Omental fat pad (tissue), 3 donors: ENCODE measurements at regions not wholly inside any gene's neighbourhood (a gene's known extent, or its start where the extent isn't known, plus 50 kb on each side); places are given as distances from the start of the nearest gene placed in this dataset.
"Not testable (repeated sequence)": the region's sequence is repeated elsewhere in the genome, so short reads cannot be mapped to it uniquely, and the experiment has no call there.

Source experiments
- ATAC-seq: fragments of 150-250 bp; one replicate; pipeline ENCODE4 v1.9.1; 2016; ENCODE audit warnings: mild to moderate bottlenecking, moderate library complexity; ENCODE audit not compliant: low FRiP score
- DNase-seq: peaks from one replicate; pipeline ENCODE4 v3.0.0-alpha.2; 2019; ENCODE audit warnings: low spot score
- CTCF ChIP-seq, 3 donors: fragments of 450-650 bp; IDR thresholded peaks; one replicate each; pipeline ENCODE4 v1.5.1; 2016 to 2017; ENCODE audit warnings: antibody characterized with exemption in 3 of 3, mild to moderate bottlenecking in 3 of 3, moderate library complexity in 2 of 3

GRCh38 chr5:174943785-174944184, 219.4 kb downstream of the MSX2 start:
- TF ChIP-seq CTCF (IDR thresholded peaks at IDR 0.05), result no peak
- DNase-seq (no peak), ATAC-seq (no peak)

GRCh38 chr5:174943002-174943401, 218.6 kb downstream of the MSX2 start:
- not testable (repeated sequence) for DNase-seq, ATAC-seq

GRCh38 chr5:174937201-174938123, 213.1 kb downstream of the MSX2 start:
- DNase-seq, result no peak
- TF ChIP-seq CTCF (IDR thresholded peaks at IDR 0.05), result no peak
- no peak for ATAC-seq

GRCh38 chr5:174935854-174936474, 211.6 kb downstream of the MSX2 start:
- TF ChIP-seq CTCF (IDR thresholded peaks at IDR 0.05), result no peak
- DNase-seq, result peak; percentile 29
- ATAC-seq, result no peak

- DNase-seq, ATAC-seq: not testable (repeated sequence)
Observed at GRCh38 chr5:174931033-174931432, 206.7 kb downstream of the MSX2 start.

- DNase-seq (no peak), ATAC-seq (no peak)
- no peak for TF ChIP-seq CTCF (IDR thresholded peaks at IDR 0.05)
Observed at GRCh38 chr5:174925586-174925985, 201.2 kb downstream of the MSX2 start.

- TF ChIP-seq CTCF (IDR thresholded peaks at IDR 0.05), result no peak
- DNase-seq (no peak), ATAC-seq (no peak)
Observed at GRCh38 chr5:174922955-174923354, 198.6 kb downstream of the MSX2 start.
